ENCODE measurements at regions not wholly inside any gene's neighbourhood (a gene's known extent, or its start where the extent isn't known, plus 50 kb on each side); places are given as distances from the start of the nearest gene placed in this dataset.

- H3K4me1 ChIP-seq (ENCODE audit: insufficient read depth, insufficient read length) = peaks cover 3% of the 10 kb centered on the region
- no peaks in the 10 kb centered on the region for H3K9me3 ChIP-seq (ENCODE audit: insufficient read depth, low read length)
- no peaks in the 10 kb centered on the region for H3K36me3 ChIP-seq (ENCODE audit: insufficient read depth, insufficient read length, low read length)
- DNase-seq (ENCODE audit: low read depth, low spot score) = peak; percentile 30
- TF ChIP-seq ZNF274 (IDR thresholded peaks at IDR 0.05; ENCODE audit: low read depth, low read length) = no peak
- TF ChIP-seq YY1 (IDR thresholded peaks at IDR 0.05; ENCODE audit: insufficient read depth, insufficient read length) = no peak
- TF ChIP-seq SUZ12 (IDR thresholded peaks at IDR 0.05; ENCODE audit: extremely low read depth, insufficient read depth, insufficient read length) = no peak
- no peaks in the 10 kb centered on the region for H3K27me3 ChIP-seq (ENCODE audit: insufficient read depth, insufficient read length)
- no peak overlapping the region for H3K4me3 ChIP-seq (ENCODE audit: insufficient read length, low read depth)
- H3K9ac ChIP-seq (ENCODE audit: insufficient read length, low read depth) = no peak overlapping the region
Measured at GRCh38 chr3:26558257-26558656, 64.3 kb upstream of the LRRC3B start.

GRCh38 chr3:26559227-26559626 is 63.3 kb upstream of the LRRC3B start:
- Histone ChIP-seq H3K27me3 (ENCODE audit: insufficient read depth, insufficient read length) (no peaks in the 10 kb centered on the region), H3K9ac (ENCODE audit: insufficient read length, low read depth) (no peak overlapping the region), H3K4me1 (ENCODE audit: insufficient read depth, insufficient read length) (peaks cover 3% of the 10 kb centered on the region), H3K4me3 (ENCODE audit: insufficient read length, low read depth) (no peak overlapping the region), H3K36me3 (ENCODE audit: insufficient read depth, insufficient read length, low read length) (no peaks in the 10 kb centered on the region), H3K9me3 (ENCODE audit: insufficient read depth, low read length) (no peaks in the 10 kb centered on the region)
- TF ChIP-seq YY1 (IDR thresholded peaks at IDR 0.05; ENCODE audit: insufficient read depth, insufficient read length) = no peak
- TF ChIP-seq ZNF274 (IDR thresholded peaks at IDR 0.05; ENCODE audit: low read depth, low read length) = no peak
- TF ChIP-seq SUZ12 (IDR thresholded peaks at IDR 0.05; ENCODE audit: extremely low read depth, insufficient read depth, insufficient read length) = no peak
- no peak for DNase-seq (ENCODE audit: low read depth, low spot score)

DNA sequence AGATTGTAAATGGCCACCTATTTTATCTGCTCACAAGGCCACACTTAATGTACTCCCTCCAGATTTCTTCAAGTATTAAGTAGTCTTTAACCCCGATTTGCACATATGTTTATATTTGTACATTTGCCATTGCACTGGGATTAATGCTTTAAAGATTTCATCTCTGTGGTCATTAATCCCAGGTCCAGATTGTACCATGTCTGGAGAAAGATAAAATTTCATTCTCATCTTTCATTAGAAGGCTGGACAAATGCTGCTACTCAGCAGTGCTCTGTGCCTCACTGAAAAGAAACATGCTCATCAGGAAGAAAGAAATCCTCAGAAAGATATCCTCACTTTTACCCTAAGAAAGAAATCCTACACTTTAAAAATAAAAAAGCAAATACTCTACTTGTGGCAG is 62.5 kb upstream of the LRRC3B start:
- Histone ChIP-seq H3K4me1 (ENCODE audit: insufficient read depth, insufficient read length) (peaks cover 3% of the 10 kb centered on the region), H3K27me3 (ENCODE audit: insufficient read depth, insufficient read length) (no peaks in the 10 kb centered on the region), H3K9me3 (ENCODE audit: insufficient read depth, low read length) (no peaks in the 10 kb centered on the region), H3K36me3 (ENCODE audit: insufficient read depth, insufficient read length, low read length) (no peaks in the 10 kb centered on the region), H3K4me3 (ENCODE audit: insufficient read length, low read depth) (no peak overlapping the region), H3K9ac (ENCODE audit: insufficient read length, low read depth) (no peak overlapping the region)
- DNase-seq (ENCODE audit: low read depth, low spot score) = no peak
- TF ChIP-seq YY1 (IDR thresholded peaks at IDR 0.05; ENCODE audit: insufficient read depth, insufficient read length) (no peak), ZNF274 (IDR thresholded peaks at IDR 0.05; ENCODE audit: low read depth, low read length) (no peak), SUZ12 (IDR thresholded peaks at IDR 0.05; ENCODE audit: extremely low read depth, insufficient read depth, insufficient read length) (no peak)

GRCh38 chr3:26562021-26562768 is 60.4 kb upstream of the LRRC3B start:
- H3K27me3 ChIP-seq (ENCODE audit: insufficient read depth, insufficient read length) = no peaks in the 10 kb centered on the region
- no peak for TF ChIP-seq YY1 (IDR thresholded peaks at IDR 0.05; ENCODE audit: insufficient read depth, insufficient read length)
- no peak for TF ChIP-seq SUZ12 (IDR thresholded peaks at IDR 0.05; ENCODE audit: extremely low read depth, insufficient read depth, insufficient read length)
- TF ChIP-seq ZNF274 (IDR thresholded peaks at IDR 0.05; ENCODE audit: low read depth, low read length) = no peak
- H3K4me3 ChIP-seq (ENCODE audit: insufficient read length, low read depth) = no peak overlapping the region

More at GRCh38 chr3:26562021-26562768, 60.4 kb upstream of the LRRC3B start:
- Histone ChIP-seq H3K9ac (ENCODE audit: insufficient read length, low read depth) (no peak overlapping the region), H3K4me1 (ENCODE audit: insufficient read depth, insufficient read length) (peaks cover 3% of the 10 kb centered on the region), H3K36me3 (ENCODE audit: insufficient read depth, insufficient read length, low read length) (no peaks in the 10 kb centered on the region), H3K9me3 (ENCODE audit: insufficient read depth, low read length) (no peaks in the 10 kb centered on the region)
- no peak for DNase-seq (ENCODE audit: low read depth, low spot score)

Measured in NT2/D1 (cell line).